ENCODE measurements at regions not wholly inside any gene's neighbourhood (a gene's known extent, or its start where the extent isn't known, plus 50 kb on each side); places are given as distances from the start of the nearest gene placed in this dataset.

DNA sequence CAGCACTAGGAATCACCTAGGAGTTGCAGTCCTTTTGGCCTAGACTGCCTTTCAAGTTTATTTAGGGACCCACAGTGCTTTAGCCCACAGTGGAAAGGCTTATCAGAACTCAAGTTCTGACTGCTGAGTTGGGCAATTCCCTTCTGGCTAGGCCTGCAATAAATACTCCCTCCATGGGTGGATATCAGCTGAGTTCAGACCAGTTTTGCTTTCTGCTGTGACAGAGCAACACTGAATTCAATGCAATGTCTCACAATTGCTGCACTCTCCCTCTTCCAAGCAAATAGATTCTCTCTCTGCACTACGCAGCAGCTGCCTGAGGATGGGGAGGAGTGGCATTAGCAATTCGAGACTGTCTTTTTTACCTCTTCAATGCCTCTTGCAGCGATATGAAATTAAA is 1153.3 kb downstream of the SORCS1 start:
- no peak for TF ChIP-seq EZH2phosphoT487 (IDR thresholded peaks at IDR 0.05; ENCODE audit: borderline replicate concordance, low read depth, low read length)
- TF ChIP-seq CTCF (conservative IDR thresholded peaks at IDR 0.05; ENCODE audit: low read length): no peak
